GM18909 (cell line): ENCODE measurements at regions not wholly inside any gene's neighbourhood (a gene's known extent, or its start where the extent isn't known, plus 50 kb on each side); places are given as distances from the start of the nearest gene placed in this dataset.

ENCODE experiments used
- ATAC-seq: cut with Tn5 transposase; IDR thresholded peaks from one replicate; pipeline ENCODE4 v1.9.1; 2021; ENCODE audit warnings: mild to moderate bottlenecking; ENCODE audit not compliant: unreplicated experiment, poor library complexity

DNA sequence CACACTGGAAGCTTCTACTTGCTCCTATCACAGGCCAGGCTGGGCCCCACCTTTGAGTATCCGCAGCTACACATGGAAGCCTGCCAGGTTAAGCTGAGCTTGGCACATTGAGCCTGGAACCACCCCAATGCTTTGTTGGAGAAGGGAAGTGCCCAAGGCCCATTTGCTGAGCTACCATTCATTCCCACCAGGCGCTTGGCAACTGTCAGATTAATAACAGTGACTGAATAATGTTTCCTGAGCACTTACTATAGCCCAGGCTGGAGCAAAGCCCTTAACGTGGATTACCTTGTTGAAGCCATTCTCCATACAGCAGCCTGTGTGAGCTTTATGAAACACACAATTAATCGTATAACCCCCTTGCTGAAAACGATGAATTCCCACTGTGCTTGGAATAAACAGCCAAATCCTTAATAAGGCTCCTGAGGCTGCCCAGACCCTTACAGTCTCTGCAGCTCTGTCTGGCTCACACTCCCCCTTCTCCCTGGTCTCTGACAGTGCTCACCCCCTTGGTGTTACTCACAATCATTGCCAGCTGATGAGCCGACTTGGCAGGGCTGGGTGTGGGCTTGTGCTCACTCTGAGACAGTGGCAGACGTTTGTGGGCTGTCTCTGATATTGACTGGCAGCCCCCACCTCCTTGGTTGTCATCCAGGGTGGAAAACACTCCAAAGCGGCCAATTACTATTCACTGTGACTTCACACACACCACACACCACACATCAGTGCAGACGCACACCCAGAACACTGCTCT is 357.1 kb downstream of the MAFB start:
- ATAC-seq = no peak

DNA sequence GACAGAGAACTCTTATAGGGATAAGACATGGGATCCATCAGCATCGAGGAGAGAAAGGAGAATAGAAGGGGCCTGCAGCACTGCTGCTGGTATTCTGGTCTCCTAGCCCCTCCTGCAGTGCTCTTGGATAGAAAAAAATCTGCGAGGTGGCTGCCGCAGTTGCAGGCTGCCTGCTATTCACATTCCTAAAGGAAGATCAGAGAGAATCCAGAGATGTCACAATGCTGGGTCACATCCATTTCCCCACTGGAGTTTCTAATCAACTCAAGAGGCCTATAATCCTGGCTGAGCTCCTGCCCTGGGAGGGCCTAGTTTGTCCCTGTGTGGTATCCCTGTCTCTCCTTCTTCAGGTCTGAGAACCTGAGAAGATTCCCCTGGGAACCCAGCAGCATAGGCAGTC is 357.8 kb downstream of the MAFB start:
- ATAC-seq = no peak

DNA sequence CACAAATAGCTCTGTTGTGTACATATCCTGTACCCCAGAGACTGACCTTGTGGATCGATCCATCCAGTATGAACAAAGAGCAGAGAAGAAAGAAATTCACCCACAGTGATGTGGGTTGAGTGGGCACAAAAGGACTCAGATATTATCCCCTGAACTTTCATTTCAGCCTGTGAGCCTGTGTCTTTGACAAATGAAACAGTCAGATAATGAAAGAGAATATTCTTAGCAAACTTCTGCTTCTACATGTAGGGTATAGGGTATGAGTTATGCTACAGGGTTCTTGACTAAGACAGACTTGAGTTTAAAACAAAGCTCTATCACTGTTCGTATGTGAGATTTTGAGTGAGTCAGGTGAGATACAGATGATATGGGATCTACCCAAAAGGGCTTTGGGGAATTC is 359.7 kb downstream of the MAFB start:
- no peak for ATAC-seq

DNA sequence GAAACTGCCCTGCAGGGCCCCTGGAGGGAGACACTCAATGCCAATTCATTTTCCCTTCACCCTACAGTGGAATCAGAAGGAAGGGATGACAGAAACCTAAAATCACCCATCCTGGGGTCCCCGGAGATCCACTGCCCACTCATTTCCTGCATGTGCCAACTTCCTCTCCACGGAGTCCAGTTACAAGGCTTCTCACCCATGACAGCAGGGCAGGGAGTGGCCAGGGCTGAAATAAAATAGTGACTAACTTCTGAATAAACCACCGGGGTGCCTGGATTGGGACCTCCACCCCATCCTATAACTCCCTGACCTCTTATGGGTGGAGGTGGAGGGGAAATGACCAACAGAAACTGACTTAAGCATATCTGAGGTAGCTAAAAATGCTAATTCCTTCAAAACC is 362.3 kb downstream of the MAFB start:
- no peak for ATAC-seq

DNA sequence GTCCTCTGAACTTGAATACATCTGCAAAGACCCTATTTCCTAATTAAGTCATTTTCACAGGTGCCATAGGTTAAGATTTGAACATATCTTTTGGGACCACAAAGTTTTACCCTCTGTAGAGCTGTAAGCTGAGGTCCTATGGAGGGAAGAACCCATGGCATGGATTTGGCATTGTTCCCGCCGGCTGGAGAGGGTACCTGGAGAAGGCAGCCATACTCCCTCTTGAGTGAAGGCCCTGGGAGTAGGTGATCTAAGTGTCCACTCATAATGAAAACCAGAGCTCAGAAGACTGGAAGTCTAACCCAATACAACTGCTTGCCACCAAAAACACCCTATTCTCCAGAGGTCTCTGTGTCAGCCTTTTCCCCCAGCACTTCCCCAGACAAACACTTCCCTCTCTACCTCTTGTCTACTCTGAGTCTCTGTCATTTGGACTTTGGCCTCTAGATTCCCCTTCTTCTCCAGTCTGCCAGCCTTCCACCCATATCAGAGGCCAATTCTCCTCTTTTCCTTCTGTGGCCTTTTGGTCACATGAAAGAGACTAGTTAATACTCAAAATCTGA is 363.9 kb downstream of the MAFB start:
- ATAC-seq = no peak

DNA sequence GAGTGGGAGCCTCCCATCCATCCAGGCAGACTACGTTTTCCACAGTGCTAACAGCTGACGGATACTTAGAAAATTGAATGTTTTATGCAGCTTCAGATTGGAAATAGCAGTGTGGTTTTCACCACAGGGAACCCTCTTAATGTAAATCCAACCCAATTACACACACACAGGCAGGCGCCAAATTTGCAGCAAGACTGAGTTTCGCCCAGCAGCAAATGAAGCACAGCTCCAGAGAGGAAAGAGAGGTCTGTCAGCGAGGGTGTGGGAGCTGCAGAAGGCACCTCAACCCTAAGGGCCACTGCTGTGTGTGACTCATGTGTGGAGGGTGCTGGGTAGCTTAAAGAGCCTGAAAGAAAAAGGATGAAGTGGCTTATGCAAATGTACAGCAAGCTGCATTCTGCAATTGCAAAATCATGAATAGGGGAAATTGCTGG is 365.7 kb downstream of the MAFB start:
- no peak for ATAC-seq

DNA sequence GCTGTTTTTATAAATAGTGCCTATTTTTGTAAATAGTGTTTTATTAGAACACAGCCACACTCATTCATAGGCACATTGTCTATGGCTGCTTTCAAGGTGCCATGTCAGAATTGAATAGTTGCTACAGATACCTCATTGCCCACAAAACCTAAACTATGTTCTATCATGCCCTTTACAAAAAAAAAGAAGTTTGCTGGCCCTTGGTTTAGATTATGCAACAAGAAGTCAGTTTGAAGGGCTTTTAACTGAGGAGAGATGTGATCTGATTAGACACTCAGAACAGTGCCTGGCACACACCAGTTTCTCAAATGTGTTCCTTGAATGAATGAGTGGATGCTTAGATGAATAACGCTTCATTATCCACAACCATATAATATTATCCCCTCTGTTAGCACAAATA is 366.1 kb downstream of the MAFB start:
- ATAC-seq = no peak

DNA sequence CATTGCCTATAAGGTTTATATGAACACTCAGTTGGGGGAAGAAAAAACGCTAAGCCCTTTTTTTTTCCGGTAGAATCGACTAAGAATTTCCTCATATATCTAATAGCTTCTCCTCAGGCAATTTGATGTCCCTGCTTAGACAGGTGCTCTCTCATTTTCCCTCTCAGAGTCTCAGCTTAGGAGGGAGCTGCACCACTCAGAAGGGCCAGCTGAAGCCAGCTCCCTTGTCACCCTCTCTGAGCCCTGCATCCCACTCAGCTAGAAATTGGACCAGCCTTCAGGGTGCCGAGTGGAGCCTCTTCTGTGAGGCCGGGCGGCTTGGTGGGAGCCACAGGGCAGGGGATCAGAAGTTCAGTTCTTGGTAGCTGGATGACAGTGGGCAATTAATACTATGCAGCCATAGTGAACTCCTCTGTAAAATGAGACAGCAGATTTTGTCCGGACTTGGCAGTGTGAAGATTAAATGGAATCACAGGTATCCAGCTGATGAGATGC is 368.5 kb downstream of the MAFB start:
- ATAC-seq = no peak

DNA sequence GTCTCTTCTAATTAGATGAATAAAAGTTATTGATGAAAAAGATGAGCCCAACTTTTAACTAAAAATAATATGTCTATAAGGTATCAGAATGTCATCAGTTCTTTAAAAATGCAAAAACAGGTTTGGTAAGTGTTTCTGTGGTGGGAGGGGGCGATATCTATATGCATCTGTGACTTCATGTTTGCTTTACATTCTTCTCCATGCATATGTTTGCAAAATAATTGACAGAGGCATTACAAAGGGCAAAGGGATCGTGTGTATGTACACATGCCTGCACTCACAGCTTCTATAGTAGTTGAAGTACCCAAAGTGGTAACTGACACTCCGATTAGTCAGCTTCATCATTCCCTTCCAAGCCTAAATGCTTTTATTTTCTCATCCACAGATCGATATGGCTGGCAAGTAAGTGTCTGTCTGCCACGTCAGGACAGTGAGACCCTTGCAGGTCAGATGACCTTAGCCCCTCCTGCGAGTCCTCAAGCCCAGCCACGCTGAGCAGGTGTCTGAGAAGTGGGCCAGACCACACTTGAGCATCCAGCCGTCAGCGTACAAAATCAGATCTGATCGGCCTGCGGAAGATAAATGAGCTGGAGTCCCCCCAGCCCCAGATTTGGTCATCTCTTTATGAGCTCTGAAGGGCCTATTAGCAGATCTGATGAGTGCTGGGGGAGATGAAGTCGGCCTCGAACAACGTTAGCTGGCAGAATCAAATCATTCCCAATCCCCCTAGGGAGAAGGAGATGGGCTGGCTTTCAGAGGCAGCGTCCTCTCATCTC is 369.1 kb downstream of the MAFB start:
- no peak for ATAC-seq

DNA sequence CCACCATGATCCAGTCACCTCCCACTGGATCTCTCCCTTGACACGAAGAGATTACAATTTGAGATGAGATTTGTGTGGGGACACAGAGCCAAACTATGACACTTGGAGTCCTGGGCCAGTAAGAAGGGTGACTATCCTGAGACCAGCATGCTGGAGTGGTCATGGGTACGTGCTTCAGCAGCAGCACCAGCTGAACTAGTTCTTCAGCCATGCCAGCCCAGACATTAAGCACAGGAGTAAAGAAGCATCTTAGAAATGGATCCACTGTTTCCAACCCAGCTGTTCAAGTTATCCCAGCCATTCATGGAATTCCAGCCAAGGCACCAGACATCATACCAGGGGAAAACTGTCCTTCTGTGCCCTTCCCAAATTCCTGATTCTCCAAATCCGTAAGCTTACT is 370.0 kb downstream of the MAFB start:
- ATAC-seq = no peak

DNA sequence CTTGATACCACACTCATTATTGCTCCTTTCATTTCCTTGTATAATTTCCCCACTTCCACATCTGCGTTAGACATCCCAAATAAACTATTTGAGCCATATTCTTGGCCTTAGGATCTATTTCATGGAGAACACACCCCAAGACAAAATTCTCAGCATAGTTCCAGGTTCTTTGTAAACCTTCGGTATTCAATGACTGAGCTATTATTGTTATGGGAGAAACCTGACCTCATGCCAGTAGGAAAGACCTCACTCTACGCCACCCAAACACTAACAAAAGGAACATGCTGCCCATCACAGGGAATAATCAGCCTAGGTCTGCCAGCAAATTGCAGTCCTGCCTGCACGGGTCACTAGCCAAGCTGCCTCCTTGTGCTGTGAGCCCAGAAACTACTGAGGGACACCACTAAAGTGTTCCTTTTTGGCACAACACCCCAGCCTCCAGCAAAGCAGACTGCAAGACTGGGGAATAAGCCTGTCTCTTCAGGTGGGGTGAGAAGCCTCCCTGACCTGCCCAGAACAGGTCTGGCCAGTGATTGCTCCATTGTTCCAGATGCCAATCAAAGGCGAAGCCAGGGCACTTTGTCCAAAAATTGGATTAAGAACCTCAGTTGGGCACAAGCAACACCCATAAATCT is 371.8 kb downstream of the MAFB start:
- no peak for ATAC-seq

DNA sequence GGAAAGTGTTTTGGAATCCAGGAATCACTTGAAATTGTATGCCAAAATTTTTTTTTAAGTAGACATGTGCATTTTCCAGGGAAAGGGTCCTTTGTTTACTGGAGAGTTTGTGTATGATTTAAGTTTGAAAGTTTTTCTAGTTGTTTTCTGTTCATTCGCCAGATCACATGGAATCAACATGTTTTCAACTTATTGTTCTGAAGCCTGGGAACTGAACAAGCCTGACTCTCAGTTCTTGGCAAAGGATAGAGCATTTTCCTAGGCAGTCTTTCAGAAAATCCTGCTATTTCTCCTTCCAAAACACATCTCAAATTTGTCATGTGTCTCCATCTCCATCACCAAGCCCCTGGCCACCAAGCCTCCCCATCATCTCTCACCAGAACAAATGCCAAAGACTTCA is 374.8 kb downstream of the MAFB start:
- no peak for ATAC-seq

DNA sequence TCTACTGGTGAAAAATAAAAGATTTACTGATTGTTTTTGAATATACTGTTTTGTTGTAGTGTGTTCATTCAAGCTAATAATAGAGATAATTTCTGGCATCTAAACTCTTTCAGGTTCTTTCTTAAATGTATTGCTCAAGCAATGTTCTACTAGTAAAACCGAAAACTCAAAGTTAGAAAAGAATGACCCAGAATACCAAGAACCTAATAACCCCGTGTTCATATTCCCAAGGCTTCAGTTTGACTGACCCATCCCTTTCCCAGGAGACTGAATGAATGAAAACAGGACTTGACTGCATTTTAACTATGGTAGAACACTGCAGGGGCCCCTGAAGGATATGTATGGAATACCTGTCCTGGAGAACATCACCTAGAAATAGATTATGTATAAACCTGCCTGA is 375.3 kb downstream of the MAFB start:
- no peak for ATAC-seq

DNA sequence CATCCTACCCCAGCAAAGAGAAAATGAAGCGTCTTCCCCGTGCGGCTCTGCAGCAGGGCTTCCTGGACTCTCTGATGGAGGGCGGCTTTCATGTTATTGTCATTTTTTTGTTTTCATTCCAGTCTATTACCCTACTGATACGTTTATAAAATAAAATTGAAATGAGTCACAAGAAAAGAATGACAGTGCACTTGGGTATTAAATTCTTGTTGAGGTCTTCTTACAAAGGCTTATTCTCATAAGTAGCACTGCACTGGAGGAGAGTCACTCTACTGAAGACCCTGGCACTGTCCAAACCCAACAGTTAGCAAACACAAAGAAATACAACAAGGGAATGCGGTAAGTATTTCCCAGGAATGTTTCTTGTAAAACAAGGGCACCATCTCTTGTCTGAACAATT is 379.3 kb downstream of the MAFB start:
- no peak for ATAC-seq

DNA sequence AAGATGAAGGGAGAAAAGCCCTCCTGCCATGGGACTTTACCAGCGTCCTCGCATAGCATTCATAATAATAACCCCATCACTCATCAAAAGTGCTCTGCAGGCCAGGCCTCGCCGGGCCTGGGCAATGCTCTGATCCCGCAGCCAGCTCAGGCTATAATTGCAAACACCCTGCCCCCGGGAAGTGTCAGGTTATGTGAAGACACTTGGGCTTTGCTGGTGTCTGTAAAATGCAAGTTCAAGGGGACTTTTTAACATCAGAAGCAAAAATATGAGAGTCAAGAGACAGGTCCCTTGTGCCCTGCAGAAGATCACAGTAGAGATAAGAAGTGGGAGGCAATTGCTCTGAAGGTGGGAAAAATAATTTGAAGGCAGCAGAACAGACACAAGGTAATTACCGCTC is 381.0 kb downstream of the MAFB start:
- no peak for ATAC-seq

DNA sequence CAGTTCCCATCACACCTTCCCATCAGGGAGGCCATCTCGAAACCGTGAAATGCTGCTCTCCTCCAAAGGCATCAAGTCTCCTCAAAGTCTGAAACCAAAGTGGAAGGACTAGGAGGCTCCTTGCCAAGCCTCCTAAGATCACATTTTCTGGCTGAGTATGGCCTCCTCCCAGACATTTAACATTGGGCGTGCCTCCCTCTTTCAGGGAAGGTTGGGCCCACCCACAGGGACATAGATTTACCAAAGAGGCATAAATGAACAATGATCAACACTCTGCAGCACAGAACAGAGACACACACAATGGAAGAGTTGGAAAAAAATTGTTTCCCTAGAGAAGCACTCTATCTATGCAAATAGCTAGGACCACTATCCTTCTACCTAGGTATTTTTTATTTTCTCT is 381.8 kb downstream of the MAFB start:
- ATAC-seq = no peak

DNA sequence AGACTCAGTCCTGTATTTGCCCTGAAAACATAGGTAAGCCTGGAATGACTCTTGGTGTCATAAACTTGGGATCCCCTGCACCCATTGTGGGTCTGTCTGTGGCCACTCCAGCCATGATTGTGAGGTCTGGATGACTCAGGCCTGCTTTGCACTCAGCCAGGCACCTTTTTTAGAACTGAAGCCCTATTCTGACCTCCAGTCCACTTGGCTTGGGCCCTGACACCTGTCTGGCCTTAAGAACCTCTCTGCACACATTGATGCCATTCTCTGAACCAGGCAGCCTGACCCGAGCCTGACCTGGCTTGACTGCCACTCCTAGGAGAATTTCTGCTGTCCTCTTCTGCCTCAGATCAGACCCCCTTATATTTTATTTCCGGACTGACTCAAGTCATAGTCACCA is 383.7 kb downstream of the MAFB start:
- no peak for ATAC-seq

DNA sequence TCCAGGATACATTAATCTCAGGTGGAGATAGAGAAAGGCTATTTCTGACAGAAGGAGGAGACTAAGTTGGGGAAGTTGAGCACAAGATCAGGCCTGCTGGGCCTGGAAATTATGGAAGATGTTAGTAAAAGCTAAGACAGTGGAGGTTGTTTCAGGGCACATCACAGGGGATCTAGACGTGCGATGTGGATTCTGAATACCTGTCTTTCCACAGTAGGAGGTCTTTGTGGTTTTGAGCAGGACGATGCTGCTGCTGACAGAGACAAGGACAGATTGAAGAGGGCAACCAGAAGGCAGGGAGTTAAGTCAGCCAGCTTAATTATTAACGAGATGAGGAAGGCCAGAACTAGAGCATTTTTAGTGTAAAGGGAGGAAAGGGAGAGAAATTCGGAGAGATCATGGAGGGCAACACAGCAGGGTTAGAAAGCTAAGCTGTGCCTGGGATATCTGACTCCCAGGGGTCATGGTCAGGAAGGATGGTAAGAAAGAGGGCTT is 384.9 kb downstream of the MAFB start:
- no peak for ATAC-seq

DNA sequence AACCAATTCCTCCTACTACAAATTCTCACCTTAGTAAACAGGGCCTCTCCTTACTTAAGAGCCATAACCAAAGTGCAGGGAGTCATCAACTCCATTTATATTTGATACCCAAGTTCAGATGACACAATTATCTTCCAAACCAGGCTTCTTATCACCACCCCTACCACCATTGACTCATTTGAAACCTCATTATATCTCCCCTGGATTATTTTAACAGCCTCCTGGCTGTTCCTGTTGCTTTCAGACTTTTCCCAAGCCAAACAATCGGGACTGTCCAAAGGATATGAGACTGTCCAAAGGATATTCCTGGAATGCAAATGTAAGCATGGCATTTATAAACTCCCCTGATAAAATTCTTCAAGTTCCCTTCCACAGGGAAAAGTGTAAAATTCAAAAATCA is 394.3 kb downstream of the MAFB start:
- no peak for ATAC-seq

DNA sequence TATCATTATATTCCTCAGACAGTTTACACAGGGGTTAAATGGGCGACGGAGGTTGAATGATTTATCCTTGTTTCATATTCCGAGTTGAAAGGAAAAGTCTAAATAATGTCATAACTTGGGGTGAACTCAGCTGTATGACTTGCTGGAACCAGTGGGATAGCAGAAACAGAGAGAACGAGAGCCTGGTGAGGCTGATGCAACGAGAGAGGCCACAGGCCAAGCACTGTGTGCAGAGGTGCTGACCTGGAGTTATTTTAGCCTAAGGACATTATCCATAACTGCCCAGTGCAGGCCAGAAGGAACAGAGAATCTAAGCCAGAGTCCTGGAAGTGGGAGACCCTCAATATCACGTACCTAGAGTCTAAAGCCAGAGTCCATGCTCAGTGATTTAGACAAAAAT is 394.9 kb downstream of the MAFB start:
- ATAC-seq = no peak

DNA sequence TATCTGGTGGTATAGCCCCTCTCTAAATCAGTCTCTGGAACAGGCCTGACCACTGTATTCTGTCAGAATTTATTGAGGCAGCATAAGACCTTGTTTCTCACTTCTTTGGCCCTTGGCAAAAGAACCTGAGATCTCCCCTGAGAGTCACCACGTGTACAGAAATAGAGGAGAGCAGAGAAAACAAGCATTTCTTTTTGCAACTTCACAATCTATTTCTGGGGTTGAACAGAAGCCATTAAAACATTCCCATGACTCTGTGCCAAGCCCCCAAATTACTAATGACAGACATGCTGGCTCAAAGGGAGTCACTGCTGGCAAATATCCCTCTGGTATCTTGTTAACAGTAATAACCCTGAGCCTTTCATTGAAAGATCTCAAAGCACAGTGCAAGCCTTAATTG is 395.3 kb downstream of the MAFB start:
- ATAC-seq = no peak
